GM19463 (cell line): ENCODE measurements at regions not wholly inside any gene's neighbourhood (a gene's known extent, or its start where the extent isn't known, plus 50 kb on each side); places are given as distances from the start of the nearest gene placed in this dataset.
"Not testable (repeated sequence)": the region's sequence is repeated elsewhere in the genome, so short reads cannot be mapped to it uniquely, and the experiment has no call there.

Experiments
- ATAC-seq: cut with Tn5 transposase; IDR thresholded peaks from one replicate; pipeline ENCODE4 v1.9.1; 2021; ENCODE audit warnings: mild to moderate bottlenecking, moderate library complexity; ENCODE audit not compliant: unreplicated experiment

DNA sequence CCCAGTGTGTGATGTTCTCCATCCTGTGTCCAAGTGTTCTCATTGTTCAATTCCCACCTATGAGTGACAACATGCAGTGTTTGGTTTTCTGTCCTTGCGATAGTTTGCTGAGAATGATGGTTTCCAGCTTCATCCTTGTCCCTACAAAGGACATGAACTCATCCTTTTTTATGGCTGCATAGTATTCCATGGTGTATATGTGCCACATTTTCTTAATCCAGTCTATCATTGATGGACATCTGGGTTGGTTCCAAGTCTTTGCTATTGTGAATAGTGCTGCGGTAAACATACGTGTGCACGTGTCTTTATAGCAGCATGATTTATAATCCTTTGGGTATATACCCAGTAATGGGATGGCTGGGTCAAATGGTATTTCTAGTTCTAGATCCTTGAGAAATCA lies 134.3 kb downstream of the CCDC71L start:
- not testable (repeated sequence) for ATAC-seq

DNA sequence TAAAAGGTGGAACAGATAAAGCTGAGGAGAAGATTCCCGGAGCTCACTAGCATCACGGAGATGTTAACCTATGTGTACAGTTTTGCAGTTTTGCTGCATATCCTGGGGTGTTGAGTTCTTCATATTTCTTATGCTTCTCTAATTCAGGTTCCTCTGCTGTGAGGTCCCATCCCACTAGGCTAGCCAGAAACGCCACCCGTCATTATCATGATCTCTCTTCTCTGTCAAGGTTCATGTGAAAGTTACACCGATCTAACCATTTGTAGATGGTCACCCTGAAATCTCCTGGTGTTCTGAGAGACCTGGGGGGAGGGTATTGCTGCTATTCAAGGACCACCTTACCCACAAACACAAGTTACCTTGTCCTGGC lies 136.3 kb downstream of the CCDC71L start:
- no peak for ATAC-seq

DNA sequence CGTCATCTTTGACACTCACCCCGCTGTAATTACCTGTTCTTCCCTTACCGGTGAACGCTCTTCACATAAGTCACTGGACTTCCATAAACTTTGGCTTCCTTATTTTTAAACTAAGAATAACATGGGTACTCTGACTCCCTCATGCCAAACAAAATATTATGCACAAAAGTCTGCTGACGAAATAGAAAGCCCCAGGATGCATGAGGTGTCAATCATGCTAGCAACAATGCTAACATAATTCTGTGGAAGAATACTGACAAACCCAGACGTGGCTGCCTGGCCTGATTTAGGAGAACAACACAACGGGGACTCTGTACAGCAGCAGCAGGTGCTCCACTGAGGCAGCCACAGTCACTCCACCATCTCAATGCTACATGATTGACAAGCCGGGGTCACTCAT lies 137.5 kb downstream of the CCDC71L start:
- no peak for ATAC-seq

DNA sequence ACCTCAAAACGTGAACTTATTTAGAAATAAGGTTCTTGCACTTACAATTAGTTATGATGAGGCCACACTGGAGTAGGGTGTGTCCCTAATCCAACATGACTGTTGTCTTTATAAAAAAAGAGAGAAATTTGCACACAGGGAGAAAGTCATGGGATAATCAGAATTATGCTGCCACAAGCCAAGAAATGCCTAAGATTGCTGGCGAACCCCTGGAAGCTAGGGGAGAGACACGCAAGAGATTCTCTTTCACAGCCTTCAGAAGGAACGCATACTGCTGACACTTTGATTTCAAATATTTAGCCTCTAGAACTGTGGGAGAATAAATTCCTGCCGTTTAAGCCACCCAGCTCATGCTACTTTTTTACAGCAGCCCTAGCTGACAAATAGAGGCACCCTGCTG lies 138.3 kb downstream of the CCDC71L start:
- ATAC-seq: no peak

DNA sequence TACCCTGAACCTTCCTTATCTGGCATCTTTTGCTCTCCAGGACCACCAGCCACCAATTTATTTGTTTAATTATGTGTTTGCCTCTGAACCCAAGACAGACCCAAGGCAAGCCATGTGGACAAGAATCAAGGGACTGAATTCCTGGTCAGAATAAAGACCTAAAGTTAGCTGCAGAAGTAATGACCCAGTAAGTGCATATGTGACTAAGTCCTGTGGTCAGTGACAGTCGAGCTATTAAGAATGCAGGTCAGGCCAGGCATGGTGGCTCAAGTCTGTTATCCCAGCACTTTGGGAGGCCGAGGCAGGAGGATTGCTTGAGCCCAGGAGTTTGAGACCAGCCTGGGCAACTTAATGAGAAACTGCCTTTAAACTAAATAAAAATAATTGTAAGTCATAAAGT lies 139.4 kb downstream of the CCDC71L start:
- no peak for ATAC-seq

DNA sequence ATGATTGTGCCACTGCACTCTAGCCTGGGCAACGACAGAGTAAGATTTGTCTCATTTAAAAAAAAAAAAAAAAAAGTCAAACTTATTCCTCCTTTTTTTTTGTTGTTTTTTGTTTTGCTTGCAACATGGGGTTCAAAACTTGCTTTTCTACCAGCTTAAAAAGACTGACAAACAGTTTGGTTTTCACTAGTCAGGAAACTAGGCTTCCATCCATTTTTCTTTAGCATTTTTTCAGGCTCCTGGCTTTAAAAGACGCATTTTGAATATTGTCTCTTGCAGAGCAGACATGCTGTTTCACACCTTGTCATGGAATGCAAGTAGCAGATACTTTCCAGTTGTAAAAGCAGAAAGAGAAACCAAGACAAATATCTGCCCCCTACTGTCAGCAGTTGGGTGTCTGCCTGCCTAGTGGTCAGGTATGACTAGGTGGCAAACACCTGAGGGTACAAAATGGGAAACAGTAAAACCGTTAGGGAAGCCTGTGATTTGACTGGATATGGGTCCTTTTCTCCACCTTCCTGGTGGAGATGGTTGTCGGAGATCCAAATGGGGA lies 139.9 kb downstream of the CCDC71L start:
- ATAC-seq: no peak

DNA sequence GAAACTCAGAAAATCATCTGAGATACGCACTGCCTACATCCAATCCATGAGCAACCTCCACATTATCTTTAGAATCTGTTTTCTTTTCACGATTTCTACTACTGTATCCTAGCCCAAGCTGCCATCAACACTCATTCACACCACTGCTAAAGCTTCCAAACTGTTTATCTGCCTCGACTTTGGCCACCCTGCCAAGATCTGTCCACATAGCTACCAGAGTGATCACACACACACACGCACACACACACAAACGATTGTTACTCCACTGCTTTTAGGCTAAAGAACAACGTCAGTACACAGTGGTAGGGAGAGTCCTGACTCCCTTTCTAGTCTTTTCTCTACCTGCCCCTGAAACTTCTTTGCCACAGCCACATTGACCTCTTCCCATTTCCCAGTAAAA lies 142.0 kb downstream of the CCDC71L start:
- ATAC-seq: no peak

DNA sequence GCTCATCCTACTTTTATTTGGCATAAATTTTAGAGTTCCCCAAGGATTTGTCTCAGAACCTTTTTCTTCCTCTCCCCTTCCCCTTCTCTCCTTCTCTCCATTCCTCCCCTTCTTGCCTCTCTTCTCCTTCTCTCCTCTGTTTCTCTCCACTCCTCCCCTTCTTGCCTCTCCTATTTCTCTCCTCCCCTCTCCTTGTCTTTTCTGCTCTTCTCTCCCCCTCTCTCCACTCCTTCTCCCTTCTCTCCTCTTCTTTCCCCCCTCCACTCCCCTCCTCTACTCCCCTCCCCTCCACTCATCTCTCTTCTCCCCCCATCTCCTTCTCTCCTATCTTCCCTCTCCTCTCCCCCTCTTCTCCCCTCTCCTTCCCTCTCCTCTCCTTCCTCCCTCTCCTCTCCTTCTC lies 142.7 kb downstream of the CCDC71L start:
- ATAC-seq: no peak

DNA sequence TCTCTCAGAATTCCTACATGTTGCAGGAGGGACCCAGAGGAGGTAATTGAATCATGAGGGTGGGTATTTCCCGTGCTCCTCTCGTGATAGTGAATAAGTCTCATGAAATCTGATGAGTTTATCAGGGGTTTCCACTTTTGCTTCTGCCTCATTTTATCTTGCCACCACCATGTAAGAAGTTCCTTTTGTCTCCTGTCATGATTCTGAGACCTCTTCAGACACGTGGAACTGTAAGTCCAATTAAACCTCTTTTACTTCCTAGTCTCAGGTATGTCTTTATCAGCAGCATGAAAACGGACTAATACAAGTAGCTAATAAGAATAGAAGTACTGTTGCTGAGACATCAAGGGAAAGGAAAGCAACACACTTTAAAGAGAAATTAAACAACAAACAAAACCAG lies 143.4 kb downstream of the CCDC71L start:
- ATAC-seq: no peak

DNA sequence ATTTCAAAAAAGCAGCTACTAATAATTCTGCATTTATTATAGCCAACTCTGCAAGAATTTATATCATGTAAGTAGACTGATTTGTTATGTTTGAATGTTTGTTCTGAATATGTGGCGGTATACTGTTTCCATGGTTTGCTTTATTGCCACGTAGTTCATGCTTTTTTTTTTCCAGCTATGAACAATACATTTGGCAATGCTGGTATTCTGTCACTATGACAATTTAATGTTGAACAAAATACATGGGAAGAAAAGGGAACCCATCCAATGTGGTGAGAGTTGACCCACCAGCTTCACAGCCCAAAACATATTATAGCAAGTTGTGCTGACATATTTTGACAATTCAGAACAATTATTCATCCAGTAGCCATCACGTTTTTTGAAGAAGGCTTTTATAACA lies 145.6 kb downstream of the CCDC71L start:
- no peak for ATAC-seq

DNA sequence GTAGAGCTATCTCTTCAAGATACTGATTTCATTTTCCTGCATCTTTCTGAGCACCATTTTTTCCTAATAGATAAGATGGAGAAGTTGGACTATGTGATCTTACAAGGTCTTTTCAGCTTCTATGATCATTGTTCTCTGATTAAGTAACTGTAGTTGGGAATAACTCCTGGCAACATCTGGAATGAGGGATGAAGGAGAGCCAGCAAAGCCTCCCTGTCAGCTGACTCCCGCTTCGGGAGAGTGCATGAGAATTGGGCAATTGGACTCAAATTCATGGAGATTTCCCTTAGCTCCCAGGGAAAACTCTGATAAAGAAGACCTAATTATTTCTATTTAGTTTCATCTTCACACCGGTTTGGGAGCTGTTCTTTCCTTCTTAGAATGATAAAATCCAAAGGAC lies 146.1 kb downstream of the CCDC71L start:
- no peak for ATAC-seq

DNA sequence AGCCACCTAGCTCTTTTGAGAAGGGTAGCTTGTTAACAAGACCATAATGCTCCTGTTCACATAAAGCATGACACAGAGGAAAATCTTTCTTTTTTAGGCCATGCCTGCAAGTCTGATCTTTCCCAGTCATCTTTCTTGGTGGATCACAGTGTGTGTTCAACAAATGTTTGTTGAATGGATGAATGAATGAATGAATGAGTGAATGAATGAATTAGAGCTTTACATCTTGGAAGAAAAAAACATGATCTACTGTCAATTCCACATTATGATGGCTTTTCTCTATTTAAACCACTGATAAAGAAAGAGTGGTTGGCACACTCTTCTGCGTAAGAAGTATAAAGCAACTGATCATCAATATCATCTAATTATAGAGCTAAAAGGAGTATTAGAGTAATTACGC lies 148.7 kb downstream of the CCDC71L start:
- no peak for ATAC-seq

DNA sequence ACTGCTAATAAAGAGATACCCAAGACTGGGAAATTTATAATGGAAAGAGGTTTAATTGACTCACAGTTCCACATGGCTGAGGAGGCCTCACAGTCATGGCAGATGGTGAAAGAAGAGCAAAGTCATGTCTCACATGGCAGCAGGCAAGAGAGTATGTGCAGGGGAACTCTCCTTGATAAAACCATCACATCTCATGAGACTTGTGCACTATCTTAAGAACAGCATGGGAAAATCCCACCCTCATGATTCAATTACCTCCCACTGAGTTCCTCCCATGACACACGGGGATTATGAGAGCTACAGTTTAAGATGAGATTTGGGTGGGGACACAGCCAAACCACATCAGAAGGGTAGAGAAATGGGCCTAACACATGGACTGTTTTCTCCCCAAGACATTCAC lies 156.3 kb downstream of the CCDC71L start:
- no peak for ATAC-seq

DNA sequence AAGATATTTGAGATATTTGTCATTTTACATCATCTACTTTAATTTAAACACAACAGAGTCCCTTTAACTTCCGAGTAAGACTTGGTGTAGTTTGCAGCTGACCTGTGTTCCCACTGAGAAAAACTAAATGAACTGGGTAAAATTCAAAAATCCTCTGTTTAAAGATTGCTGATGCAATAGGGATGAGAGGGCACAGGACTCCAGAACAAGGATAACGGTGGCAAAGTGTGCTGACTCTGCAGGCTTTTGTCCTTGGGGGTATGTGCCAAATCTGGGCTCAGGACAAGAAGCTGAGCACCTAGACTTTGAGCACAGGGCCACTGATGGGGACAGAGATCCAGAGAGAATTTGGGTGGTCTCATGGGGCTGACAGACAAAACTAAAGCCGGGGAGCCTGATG lies 156.8 kb downstream of the CCDC71L start:
- no peak for ATAC-seq

DNA sequence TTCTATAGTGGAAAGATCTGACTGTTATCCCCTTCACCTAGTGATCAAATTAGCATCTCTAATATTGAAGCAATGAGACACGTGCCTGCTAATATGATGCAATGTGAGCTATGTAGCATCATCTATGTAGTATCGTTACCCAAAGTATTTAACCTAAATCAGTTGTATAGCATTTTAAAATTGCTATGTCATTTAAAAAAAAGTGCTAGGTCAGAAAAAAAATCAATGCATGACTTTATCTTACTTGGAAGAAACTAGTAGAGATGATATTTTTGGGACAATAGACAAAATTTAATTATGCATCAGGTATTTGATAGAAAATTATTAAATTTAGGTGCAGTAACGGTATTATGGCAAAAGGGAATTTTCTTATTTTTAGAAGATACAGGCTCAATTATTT lies 157.3 kb downstream of the CCDC71L start:
- no peak for ATAC-seq

DNA sequence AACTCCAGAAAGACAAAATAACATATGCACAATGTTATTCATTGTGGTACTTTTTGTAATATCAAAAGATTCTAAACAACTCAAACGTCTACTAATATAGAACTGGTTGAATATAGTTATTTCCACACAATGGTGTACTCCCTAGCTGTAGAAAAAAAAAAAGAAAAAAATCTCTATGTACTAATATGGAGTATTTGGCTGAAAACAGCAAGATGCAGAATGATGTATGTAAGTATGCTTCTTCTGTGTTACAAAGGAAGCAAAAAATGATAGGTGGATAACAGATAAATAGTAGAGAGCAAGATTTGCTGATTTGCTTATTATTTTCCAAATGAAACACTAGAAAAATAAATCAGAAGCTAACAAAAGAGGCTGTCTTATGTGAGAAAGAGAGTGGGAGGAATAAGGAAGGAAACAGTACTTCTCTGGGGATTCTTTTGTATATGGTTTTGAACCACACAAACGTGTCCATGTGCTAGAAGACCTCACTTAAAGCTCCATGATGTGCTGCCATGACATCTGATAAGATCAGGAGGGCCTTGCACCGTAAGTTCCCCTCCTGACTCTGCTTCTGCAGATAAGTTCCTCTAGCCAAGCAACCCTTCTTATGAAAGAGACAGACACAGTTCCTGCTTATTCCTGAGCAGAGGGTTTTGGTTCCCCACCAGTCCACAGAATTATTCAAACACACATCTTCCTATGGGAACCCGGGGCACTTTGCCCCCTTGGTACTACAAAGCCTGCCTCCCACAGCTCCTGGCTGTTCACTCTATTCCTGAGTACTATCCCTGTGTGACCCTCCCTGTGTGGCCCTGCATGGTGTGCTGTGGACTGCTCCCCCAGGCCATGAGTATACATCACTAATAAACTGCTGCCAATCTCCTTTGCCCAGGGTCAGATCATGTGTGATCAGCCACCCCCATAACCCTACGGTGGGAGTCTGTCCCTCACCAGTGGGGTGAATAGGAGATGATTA lies 159.1 kb downstream of the CCDC71L start:
- no peak for ATAC-seq

DNA sequence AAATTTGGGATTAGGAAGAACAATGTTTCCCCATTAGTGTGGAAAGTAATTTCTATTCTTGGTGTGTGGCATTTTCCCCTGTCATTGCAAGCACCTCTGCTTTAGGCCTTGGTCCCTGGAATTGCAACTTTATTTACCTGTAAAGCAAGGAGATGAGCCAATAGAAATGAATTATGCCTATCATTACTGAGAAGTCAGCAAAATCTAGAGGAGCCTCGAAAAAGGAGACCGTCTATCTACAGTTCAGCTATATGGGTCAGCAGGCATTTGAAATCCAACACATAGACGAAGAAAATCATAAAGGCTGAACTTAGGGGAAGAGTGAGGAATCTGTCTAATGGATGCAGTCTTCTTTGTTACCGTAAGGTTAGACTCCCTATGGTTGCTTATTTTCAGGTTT lies 161.1 kb downstream of the CCDC71L start:
- no peak for ATAC-seq

DNA sequence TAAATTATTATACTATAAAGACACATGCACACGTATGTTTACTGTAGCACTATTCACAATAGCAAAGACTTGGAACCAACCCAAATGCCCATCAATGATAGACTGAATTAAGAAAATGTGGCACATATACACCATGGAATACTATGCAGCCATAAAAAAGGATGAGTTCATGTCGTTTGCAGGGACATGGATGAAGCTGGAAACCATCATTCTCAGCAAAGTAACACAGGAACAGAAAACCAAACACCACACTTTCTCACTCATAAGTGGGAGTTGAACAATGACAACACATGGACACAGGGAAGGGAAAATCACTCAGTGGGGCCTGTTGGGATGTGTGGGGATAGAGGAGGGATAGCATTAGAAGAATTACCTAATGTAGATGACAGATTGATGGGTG lies 163.0 kb downstream of the CCDC71L start:
- ATAC-seq: not testable (repeated sequence)

DNA sequence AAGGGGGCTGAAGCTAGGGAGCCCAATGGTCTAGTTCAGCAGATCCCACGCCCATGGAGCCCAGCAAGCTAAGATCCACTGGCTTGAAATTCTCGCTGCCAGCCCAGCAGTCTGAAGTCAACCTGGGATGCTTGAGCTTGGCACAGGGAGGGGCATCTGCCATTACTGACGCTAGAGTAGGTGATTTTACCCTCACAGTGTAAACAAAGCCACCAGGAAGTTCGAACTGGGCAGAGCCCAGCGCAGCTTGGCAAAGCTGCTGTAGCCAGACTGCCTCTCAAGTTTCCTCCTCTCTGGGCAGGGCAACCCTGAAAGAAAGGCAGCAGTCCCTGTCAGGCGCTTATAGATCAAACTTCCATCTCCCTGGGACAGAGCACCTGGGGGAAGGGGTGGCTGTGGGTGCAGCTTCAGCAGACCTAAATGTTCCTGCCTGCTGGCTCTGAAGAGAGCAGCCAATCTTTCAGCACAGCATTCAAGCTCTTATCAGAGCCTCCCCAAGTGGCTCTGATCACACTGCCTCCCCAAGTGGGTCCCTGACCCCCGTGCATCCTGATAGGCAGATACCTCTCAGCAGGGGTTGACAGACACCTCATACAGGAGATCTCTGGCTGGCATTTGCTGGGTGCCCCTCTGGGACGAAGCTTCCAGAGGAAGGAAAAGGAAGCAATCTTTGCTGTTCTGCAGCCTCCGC lies 167.8 kb downstream of the CCDC71L start:
- ATAC-seq: no peak

DNA sequence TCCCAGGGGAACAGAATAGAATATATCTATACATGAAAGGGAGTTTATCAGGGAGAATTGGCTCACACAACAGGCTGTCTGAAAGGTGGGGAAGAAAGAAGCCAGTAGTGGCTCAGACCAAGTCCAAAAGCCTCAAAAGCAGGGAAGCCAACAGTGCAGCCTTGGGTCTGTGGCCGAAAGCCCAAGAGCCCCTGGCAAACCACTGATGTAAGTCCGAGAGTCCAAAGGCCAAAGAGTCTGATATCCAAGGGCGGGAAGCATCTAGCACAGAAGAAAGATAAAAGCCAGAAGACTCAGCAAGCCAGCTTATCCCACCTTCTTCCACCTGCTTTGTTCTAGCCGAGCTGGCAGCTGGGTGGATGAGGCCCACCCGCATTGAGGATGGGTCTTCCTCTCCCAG lies 172.5 kb downstream of the CCDC71L start:
- no peak for ATAC-seq

DNA sequence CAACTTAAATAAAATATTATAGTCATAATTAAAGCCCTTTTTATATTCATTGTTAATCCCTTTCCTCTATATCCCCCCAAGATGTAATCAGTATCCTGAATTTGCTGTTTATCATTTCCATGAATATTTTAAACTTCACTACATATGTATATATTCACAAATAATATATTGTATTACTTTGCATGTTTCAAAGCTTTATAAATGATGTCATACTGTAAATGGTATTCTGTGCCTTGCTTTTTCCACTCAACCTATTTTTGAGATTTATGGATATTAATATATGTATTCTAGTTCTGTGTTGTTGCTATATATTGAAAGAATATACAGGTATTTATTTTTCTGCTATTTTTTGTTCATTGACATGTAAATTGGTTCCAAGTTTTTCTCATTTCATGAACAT lies 173.1 kb downstream of the CCDC71L start:
- no peak for ATAC-seq

DNA sequence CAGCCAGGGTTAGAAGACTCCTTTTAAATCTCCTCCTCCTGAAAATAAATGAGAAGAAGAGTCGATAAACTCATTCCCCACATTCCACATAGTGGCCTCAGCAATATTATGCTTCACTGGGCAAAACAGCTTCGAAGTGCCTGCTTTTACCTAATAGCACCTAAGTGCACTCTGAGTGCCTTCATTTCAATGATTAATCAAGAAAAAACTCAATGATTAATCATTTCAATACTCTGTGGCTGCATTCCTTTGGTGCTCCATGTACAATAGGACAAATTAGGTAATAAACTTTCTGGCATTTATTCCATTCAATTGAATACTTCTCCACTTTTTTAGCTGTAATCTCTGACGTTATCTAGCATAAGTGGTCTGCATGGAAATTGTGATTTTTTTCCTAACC lies 174.6 kb downstream of the CCDC71L start:
- ATAC-seq: no peak
